ENCODE measurements at regions not wholly inside any gene's neighbourhood (a gene's known extent, or its start where the extent isn't known, plus 50 kb on each side); places are given as distances from the start of the nearest gene placed in this dataset.

- TF ChIP-seq EZH2phosphoT487 (IDR thresholded peaks at IDR 0.05; ENCODE audit: borderline replicate concordance), result no peak
- TF ChIP-seq CTCF (conservative IDR thresholded peaks at IDR 0.05; ENCODE audit: low read length), result no peak
Observed at GRCh38 chr5:119301906-119302305, 53.9 kb upstream of the TNFAIP8 start.
